ENCODE measurements at regions not wholly inside any gene's neighbourhood (a gene's known extent, or its start where the extent isn't known, plus 50 kb on each side); places are given as distances from the start of the nearest gene placed in this dataset.

- H3K27me3 Mint-ChIP-seq (ENCODE audit: unreplicated experiment): no peaks in the 10 kb centered on the region
- no peaks in the 10 kb centered on the region for H3K36me3 Mint-ChIP-seq (ENCODE audit: low read depth, unreplicated experiment)
- H3K4me3 Mint-ChIP-seq (ENCODE audit: unreplicated experiment): no peak overlapping the region
- H3K27ac Mint-ChIP-seq (ENCODE audit: unreplicated experiment): no peak overlapping the region
- H3K9me3 Mint-ChIP-seq (ENCODE audit: unreplicated experiment): no peaks in the 10 kb centered on the region
- no peak for TF ChIP-seq CTCF (IDR thresholded peaks at IDR 0.05; ENCODE audit: unreplicated experiment)
- H3K4me1 Mint-ChIP-seq (ENCODE audit: unreplicated experiment): no peaks in the 10 kb centered on the region
- no peak for DNase-seq (ENCODE audit: low spot score)
Measured at GRCh38 chr18:76633588-76634269, 138.7 kb upstream of the ZNF516 start.

GRCh38 chr18:76627444-76627843 is 132.4 kb upstream of the ZNF516 start:
- DNase-seq (ENCODE audit: low spot score): no peak
- no peak overlapping the region for H3K27ac Mint-ChIP-seq (ENCODE audit: unreplicated experiment)
- peaks cover 6% of the 10 kb centered on the region for H3K4me1 Mint-ChIP-seq (ENCODE audit: unreplicated experiment)
- H3K4me3 Mint-ChIP-seq (ENCODE audit: unreplicated experiment): no peak overlapping the region
- H3K27me3 Mint-ChIP-seq (ENCODE audit: unreplicated experiment): no peaks in the 10 kb centered on the region
- no peaks in the 10 kb centered on the region for H3K36me3 Mint-ChIP-seq (ENCODE audit: low read depth, unreplicated experiment)
- H3K9me3 Mint-ChIP-seq (ENCODE audit: unreplicated experiment): no peaks in the 10 kb centered on the region
- TF ChIP-seq CTCF (IDR thresholded peaks at IDR 0.05; ENCODE audit: unreplicated experiment): no peak

GRCh38 chr18:76626991-76627390 is 131.9 kb upstream of the ZNF516 start:
- no peaks in the 10 kb centered on the region for H3K36me3 Mint-ChIP-seq (ENCODE audit: low read depth, unreplicated experiment)
- H3K27me3 Mint-ChIP-seq (ENCODE audit: unreplicated experiment): no peaks in the 10 kb centered on the region
- H3K9me3 Mint-ChIP-seq (ENCODE audit: unreplicated experiment): no peaks in the 10 kb centered on the region
- no peak for TF ChIP-seq CTCF (IDR thresholded peaks at IDR 0.05; ENCODE audit: unreplicated experiment)
- H3K4me1 Mint-ChIP-seq (ENCODE audit: unreplicated experiment): peaks cover 10% of the 10 kb centered on the region
- DNase-seq (ENCODE audit: low spot score): no peak
- no peak overlapping the region for H3K4me3 Mint-ChIP-seq (ENCODE audit: unreplicated experiment)
- no peak overlapping the region for H3K27ac Mint-ChIP-seq (ENCODE audit: unreplicated experiment)

- H3K4me1 Mint-ChIP-seq (ENCODE audit: unreplicated experiment): peaks cover 38% of the 10 kb centered on the region
- no peaks in the 10 kb centered on the region for H3K36me3 Mint-ChIP-seq (ENCODE audit: low read depth, unreplicated experiment)
- no peak for DNase-seq (ENCODE audit: low spot score)
- no peaks in the 10 kb centered on the region for H3K9me3 Mint-ChIP-seq (ENCODE audit: unreplicated experiment)
- H3K27ac Mint-ChIP-seq (ENCODE audit: unreplicated experiment): no peak overlapping the region
- TF ChIP-seq CTCF (IDR thresholded peaks at IDR 0.05; ENCODE audit: unreplicated experiment): no peak
- peaks cover 2% of the 10 kb centered on the region for H3K27me3 Mint-ChIP-seq (ENCODE audit: unreplicated experiment)
- H3K4me3 Mint-ChIP-seq (ENCODE audit: unreplicated experiment): no peak overlapping the region
Measured at GRCh38 chr18:76622651-76623050, 127.6 kb upstream of the ZNF516 start.

- Mint-ChIP-seq H3K4me1 (ENCODE audit: unreplicated experiment) (peaks cover 38% of the 10 kb centered on the region), H3K4me3 (ENCODE audit: unreplicated experiment) (no peak overlapping the region)
- TF ChIP-seq CTCF (IDR thresholded peaks at IDR 0.05; ENCODE audit: unreplicated experiment): no peak
Measured at GRCh38 chr18:76621782-76622495, 126.9 kb upstream of the ZNF516 start.

More at GRCh38 chr18:76621782-76622495, 126.9 kb upstream of the ZNF516 start:
- DNase-seq (ENCODE audit: low spot score): no peak
- H3K27ac Mint-ChIP-seq (ENCODE audit: unreplicated experiment): no peak overlapping the region
- peaks cover 2% of the 10 kb centered on the region for H3K27me3 Mint-ChIP-seq (ENCODE audit: unreplicated experiment)
- H3K36me3 Mint-ChIP-seq (ENCODE audit: low read depth, unreplicated experiment): no peaks in the 10 kb centered on the region
- H3K9me3 Mint-ChIP-seq (ENCODE audit: unreplicated experiment): no peaks in the 10 kb centered on the region

Data from endothelial cell (in vitro differentiated cells).